H9 (cell line): ENCODE measurements at regions not wholly inside any gene's neighbourhood (a gene's known extent, or its start where the extent isn't known, plus 50 kb on each side); places are given as distances from the start of the nearest gene placed in this dataset.

Experiments used
- DNase-seq: peaks from one replicate; pipeline ENCODE4 v3.0.0-alpha.2; 2017
- H2AFZ ChIP-seq: one replicate; pipeline ENCODE4 v1.6.1; 2013; ENCODE audit warnings: mild to moderate bottlenecking, low read length, control low read depth, moderate library complexity
- H2AK5ac ChIP-seq: 2 replicates; pipeline ENCODE4 v1.6.1; 2013; ENCODE audit warnings: low read length, control low read depth, mixed read lengths; ENCODE audit not compliant: insufficient read length
- H2BK120ac ChIP-seq: one replicate; pipeline ENCODE4 v1.6.1; 2013; ENCODE audit warnings: low read depth, mild to moderate bottlenecking, low read length, control low read depth, inconsistent platforms; ENCODE audit not compliant: poor library complexity, severe bottlenecking
- H2BK12ac ChIP-seq: 2 replicates; pipeline ENCODE4 v1.6.1; 2013; ENCODE audit warnings: low read length, control low read depth, mixed read lengths, low read depth; ENCODE audit not compliant: insufficient read length
- H2BK15ac ChIP-seq: 2 replicates; pipeline ENCODE4 v1.6.1; 2013; ENCODE audit warnings: low read depth, low read length, control low read depth
- H2BK20ac ChIP-seq: one replicate; pipeline ENCODE4 v1.6.1; 2013; ENCODE audit warnings: low read depth, mild to moderate bottlenecking, low read length, control low read depth, inconsistent platforms; ENCODE audit not compliant: poor library complexity, severe bottlenecking
- H2BK5ac ChIP-seq: 2 replicates; pipeline ENCODE4 v1.6.1; 2013; ENCODE audit warnings: low read length, control low read depth, mixed read lengths; ENCODE audit not compliant: insufficient read length
- H3K14ac ChIP-seq: 2 replicates; pipeline ENCODE4 v1.6.1; 2013; ENCODE audit warnings: low read length, control low read depth; ENCODE audit not compliant: insufficient read depth
- H3K18ac ChIP-seq: 2 replicates; pipeline ENCODE4 v1.6.1; 2013; ENCODE audit warnings: low read depth, mild to moderate bottlenecking, mixed read lengths, low read length, control low read depth; ENCODE audit not compliant: insufficient read length
- H3K23ac ChIP-seq: 2 replicates; pipeline ENCODE4 v1.6.1; 2013; ENCODE audit warnings: low read length, control low read depth, mixed read lengths, low read depth; ENCODE audit not compliant: insufficient read length
- H3K23me2 ChIP-seq: 2 replicates; pipeline ENCODE4 v1.6.1; 2013; ENCODE audit warnings: low read depth, mild to moderate bottlenecking, mixed read lengths, low read length, control low read depth; ENCODE audit not compliant: insufficient read length, poor library complexity, severe bottlenecking
- H3K27ac ChIP-seq: 2 replicates; pipeline ENCODE4 v1.5.1; 2013; ENCODE audit warnings: low read length, control low read depth, mixed read lengths, low read depth; ENCODE audit not compliant: insufficient read length
- H3K27me3 ChIP-seq: 2 replicates; pipeline ENCODE4 v1.6.1; 2013; ENCODE audit warnings: low read length, control low read depth, inconsistent platforms; ENCODE audit not compliant: insufficient read depth
- H3K4ac ChIP-seq: 2 replicates; pipeline ENCODE4 v1.6.1; 2013; ENCODE audit warnings: low read depth, mild to moderate bottlenecking, control low read depth, inconsistent platforms, low read length, moderate library complexity
- H3K4me1 ChIP-seq: 2 replicates; pipeline ENCODE4 v1.6.1; 2013; ENCODE audit warnings: low read length, control low read depth, inconsistent platforms; ENCODE audit not compliant: insufficient read depth
- H3K4me2 ChIP-seq: 2 replicates; pipeline ENCODE4 v1.6.1; 2013; ENCODE audit warnings: low read length, control low read depth, mixed read lengths; ENCODE audit not compliant: insufficient read length, insufficient read depth
- H3K56ac ChIP-seq: 2 replicates; pipeline ENCODE4 v1.6.1; 2013; ENCODE audit warnings: low read depth, mild to moderate bottlenecking, mixed read lengths, low read length, control low read depth; ENCODE audit not compliant: insufficient read length
- H3K79me1 ChIP-seq: 2 replicates; pipeline ENCODE4 v1.6.1; 2013; ENCODE audit warnings: low read depth, mild to moderate bottlenecking, moderate library complexity, low read length, control low read depth, inconsistent platforms; ENCODE audit not compliant: insufficient read depth, poor library complexity, severe bottlenecking
- H3K79me2 ChIP-seq: 2 replicates; pipeline ENCODE4 v1.6.1; 2013; ENCODE audit warnings: low read length, control low read depth, inconsistent platforms; ENCODE audit not compliant: insufficient read depth
- H3K9ac ChIP-seq: 2 replicates; pipeline ENCODE4 v1.6.1; 2013; ENCODE audit warnings: low read length, control low read depth, mixed read lengths; ENCODE audit not compliant: insufficient read length; ENCODE audit errors: extremely low read depth
- H3K9me3 ChIP-seq: one replicate; pipeline ENCODE4 v1.6.1; 2013; ENCODE audit warnings: low read depth, low read length, inconsistent platforms; ENCODE audit not compliant: control insufficient read depth
- H3T11ph ChIP-seq: one replicate; pipeline ENCODE4 v1.6.1; 2013; ENCODE audit warnings: mild to moderate bottlenecking, low read length, control low read depth, inconsistent platforms
- H4K20me1 ChIP-seq: one replicate; pipeline ENCODE4 v1.6.1; 2013; ENCODE audit not compliant: control insufficient read depth, insufficient read length, insufficient read depth
- H4K5ac ChIP-seq: 2 replicates; pipeline ENCODE4 v1.6.1; 2013; ENCODE audit warnings: low read depth, mild to moderate bottlenecking, mixed read lengths, low read length, control low read depth; ENCODE audit not compliant: insufficient read length
- H4K8ac ChIP-seq: replicated peaks from 2 replicates; pipeline ENCODE4 v1.6.1; 2013; ENCODE audit warnings: low read length, control low read depth, mixed read lengths, low read depth; ENCODE audit not compliant: insufficient read length
- H4K91ac ChIP-seq: 2 replicates; pipeline ENCODE4 v1.6.1; 2013; ENCODE audit warnings: low read depth, mild to moderate bottlenecking, moderate library complexity, mixed read lengths, low read length, control low read depth; ENCODE audit not compliant: insufficient read length
- H3K27ac Mint-ChIP-seq, 3 experiments: 2 replicates in 2 of 3; 3 replicates in 1 of 3; pipeline ENCODE4 v1.8.0; 2020 to 2021; ENCODE audit warnings: mixed read lengths in 3 of 3, mild to moderate bottlenecking in 1 of 3, moderate library complexity in 1 of 3
- H3K27me3 Mint-ChIP-seq: 2 replicates; pipeline ENCODE4 v1.8.0; 2021; ENCODE audit warnings: low read depth, mild to moderate bottlenecking, moderate library complexity, mixed read lengths
- H3K36me3 Mint-ChIP-seq, 3 experiments: 2 replicates in 2 of 3; 3 replicates in 1 of 3; pipeline ENCODE4 v1.8.0; 2020 to 2021; ENCODE audit warnings: low read depth in 3 of 3, mixed read lengths in 3 of 3; ENCODE audit not compliant: insufficient read depth in 1 of 3
- H3K4me1 Mint-ChIP-seq, 2 experiments: 2 replicates each; pipeline ENCODE4 v1.8.0; 2020; ENCODE audit warnings: mixed read lengths in 2 of 2
- H3K4me3 Mint-ChIP-seq, 2 experiments: 2 replicates in 1 of 2; 3 replicates in 1 of 2; pipeline ENCODE4 v1.8.0; 2020 to 2021; ENCODE audit warnings: mild to moderate bottlenecking in 2 of 2, mixed read lengths in 2 of 2, moderate library complexity in 1 of 2
- H3K9me3 Mint-ChIP-seq, 2 experiments: 2 replicates in 1 of 2; 3 replicates in 1 of 2; pipeline ENCODE4 v1.8.0; 2020; ENCODE audit warnings: mild to moderate bottlenecking in 2 of 2, mixed read lengths in 2 of 2, moderate library complexity in 1 of 2
- WGBS: extraction: QIAGEN DNeasy Blood & Tissue Kit; methylation state at CpG from one replicate; pipeline ENCODE4 v1.1.7; 2013; ENCODE audit warnings: missing lambda C conversion rate, low lambda C conversion rate, mixed read lengths; ENCODE audit not compliant: insufficient read length; ENCODE audit errors: extremely low coverage; 5-methylcytosine and 5-hydroxymethylcytosine counted together
- TF ChIP-seq, protein P1 (sequence below): fragments of 200-600 bp; sonication (generic); conservative IDR thresholded peaks from 3 replicates; pipeline ENCODE4 v1.8.0; 2021; ENCODE audit warnings: antibody characterized with exemption, mild to moderate bottlenecking

DNA sequence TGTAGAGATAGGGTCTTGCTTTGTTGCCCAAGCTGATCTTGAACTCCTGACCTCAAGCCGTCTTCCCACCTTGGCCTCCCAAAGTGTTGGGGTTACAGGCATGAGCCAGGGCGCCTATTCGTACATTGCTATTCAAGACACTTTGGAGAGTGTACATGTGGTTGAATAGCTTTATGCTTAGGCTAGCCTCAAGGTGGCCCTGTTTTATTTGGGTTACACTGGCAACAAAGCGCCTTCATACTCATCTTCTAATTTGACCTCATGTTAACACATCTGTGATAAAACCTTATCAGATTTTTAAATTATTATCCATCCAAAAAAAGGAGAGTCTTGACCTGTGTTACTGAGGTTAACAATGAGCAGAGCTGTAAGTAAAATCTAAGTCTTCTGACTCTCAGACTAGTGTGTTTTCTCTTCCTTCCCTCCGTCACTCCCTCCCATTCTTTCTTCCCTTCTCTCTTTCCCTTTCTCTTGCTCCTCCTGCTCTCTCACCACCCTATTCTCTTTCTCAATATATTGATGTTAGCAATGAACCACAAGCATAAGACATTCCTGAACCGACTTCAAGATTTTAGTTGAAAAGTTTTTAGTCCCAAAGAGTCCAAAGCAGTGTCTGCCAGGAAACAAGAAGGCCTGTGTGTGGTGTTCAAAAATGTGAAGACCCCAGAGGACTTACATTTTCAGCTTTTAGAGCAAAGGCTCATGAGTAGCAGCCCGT, 603.7 kb upstream of the CFAP20DC start:
- Histone ChIP-seq H3K79me1 (no peaks in the 10 kb centered on the region), H4K20me1 (no peaks in the 10 kb centered on the region), H3K9ac (no peak overlapping the region), H3K23me2 (no peaks in the 10 kb centered on the region), H3K4me2 (no peak overlapping the region), H3K27ac (no peak overlapping the region), H4K91ac (no peak overlapping the region), H2AK5ac (no peak overlapping the region), H2BK15ac (no peak overlapping the region), H4K5ac (no peak overlapping the region), H3K23ac (no peak overlapping the region), H2AFZ (no peak overlapping the region), H3K14ac (no peak overlapping the region), H3K18ac (no peak overlapping the region), H4K8ac (no peak overlapping the region), H3K56ac (no peak overlapping the region), H2BK12ac (no peak overlapping the region), H3K4me1 (no peaks in the 10 kb centered on the region), H3K27me3 (no peaks in the 10 kb centered on the region), H3K79me2 (no peaks in the 10 kb centered on the region), H2BK20ac (no peak overlapping the region), H2BK120ac (no peak overlapping the region), H3K9me3 (no peaks in the 10 kb centered on the region), H2BK5ac (no peak overlapping the region), H3K4ac (no peak overlapping the region), H3T11ph (no peak overlapping the region)
- TF ChIP-seq, protein P1, sequence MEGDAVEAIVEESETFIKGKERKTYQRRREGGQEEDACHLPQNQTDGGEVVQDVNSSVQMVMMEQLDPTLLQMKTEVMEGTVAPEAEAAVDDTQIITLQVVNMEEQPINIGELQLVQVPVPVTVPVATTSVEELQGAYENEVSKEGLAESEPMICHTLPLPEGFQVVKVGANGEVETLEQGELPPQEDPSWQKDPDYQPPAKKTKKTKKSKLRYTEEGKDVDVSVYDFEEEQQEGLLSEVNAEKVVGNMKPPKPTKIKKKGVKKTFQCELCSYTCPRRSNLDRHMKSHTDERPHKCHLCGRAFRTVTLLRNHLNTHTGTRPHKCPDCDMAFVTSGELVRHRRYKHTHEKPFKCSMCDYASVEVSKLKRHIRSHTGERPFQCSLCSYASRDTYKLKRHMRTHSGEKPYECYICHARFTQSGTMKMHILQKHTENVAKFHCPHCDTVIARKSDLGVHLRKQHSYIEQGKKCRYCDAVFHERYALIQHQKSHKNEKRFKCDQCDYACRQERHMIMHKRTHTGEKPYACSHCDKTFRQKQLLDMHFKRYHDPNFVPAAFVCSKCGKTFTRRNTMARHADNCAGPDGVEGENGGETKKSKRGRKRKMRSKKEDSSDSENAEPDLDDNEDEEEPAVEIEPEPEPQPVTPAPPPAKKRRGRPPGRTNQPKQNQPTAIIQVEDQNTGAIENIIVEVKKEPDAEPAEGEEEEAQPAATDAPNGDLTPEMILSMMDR = no peak
- Mint-ChIP-seq H3K4me3 (no peak overlapping the region), H3K27me3 (no peaks in the 10 kb centered on the region; the same call in 1 of the 2 replicates), H3K36me3 (peaks cover 0 to 8% (median 5%) of the 10 kb centered on the region in 3 experiments; a peak in 3 of 7 replicates), H3K4me1 (peaks cover 3% of the 10 kb centered on the region in 2 experiments; a peak in 1 of 4 replicates), H3K9me3 (peaks cover 15% of the 10 kb centered on the region in 2 experiments), H3K27ac (no peak overlapping the region)
- no peak for DNase-seq
- WGBS = no CpG with 5 or more reads among the region's 7 CpGs
